Esophagus muscularis mucosa (tissue), 3 donors: ENCODE measurements at regions not wholly inside any gene's neighbourhood (a gene's known extent, or its start where the extent isn't known, plus 50 kb on each side); places are given as distances from the start of the nearest gene placed in this dataset.

Experiments
- POLR2A ChIP-seq: fragments of 450-650 bp; IDR thresholded peaks from one replicate; pipeline ENCODE4 v1.6.1; 2017; ENCODE audit warnings: antibody characterized with exemption, moderate library complexity, mild to moderate bottlenecking, low read depth
- TF ChIP-seq, protein P1 (sequence below), 3 experiments: fragments of 200-600 bp in 2 of 3; fragments of 450-650 bp in 1 of 3; sonication (generic) in 2 of 3; IDR thresholded peaks; one replicate each; pipeline ENCODE4 v1.5.1; 2017 to 2019; ENCODE audit warnings: antibody characterized with exemption in 3 of 3, mild to moderate bottlenecking in 2 of 3, moderate library complexity in 1 of 3

DNA sequence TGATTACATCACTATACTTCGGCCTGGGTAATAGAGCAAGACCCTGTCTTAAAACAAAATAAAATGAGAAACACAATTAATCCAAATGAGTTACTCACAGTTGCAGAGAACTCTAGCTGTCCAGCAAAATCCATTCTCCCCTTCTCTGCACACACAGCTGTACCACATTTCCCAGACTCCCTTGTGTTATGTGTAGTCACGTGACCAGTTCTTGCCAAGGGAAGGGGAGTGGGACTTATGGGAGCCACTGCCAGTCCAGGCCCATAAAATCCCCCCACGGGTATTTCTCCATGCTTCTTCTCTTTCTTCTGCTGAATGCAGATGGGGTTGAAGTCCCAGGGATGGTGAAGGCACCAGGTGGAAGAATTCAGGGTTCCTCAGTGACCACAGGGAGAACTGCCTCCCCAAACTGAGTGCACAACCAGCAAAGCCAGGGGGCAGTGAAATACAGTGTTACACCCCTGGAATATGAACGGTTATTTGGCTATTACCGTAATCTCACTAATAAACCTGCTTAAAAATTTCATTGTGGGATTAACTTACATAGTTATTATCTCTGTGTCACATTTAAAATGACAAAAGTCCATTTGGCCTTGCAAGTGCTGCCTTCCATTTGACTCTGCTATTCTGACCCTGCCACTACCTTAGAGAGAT, 85.6 kb upstream of the FMN2 start:
- no peak for TF ChIP-seq POLR2A
- TF ChIP-seq, protein P1, sequence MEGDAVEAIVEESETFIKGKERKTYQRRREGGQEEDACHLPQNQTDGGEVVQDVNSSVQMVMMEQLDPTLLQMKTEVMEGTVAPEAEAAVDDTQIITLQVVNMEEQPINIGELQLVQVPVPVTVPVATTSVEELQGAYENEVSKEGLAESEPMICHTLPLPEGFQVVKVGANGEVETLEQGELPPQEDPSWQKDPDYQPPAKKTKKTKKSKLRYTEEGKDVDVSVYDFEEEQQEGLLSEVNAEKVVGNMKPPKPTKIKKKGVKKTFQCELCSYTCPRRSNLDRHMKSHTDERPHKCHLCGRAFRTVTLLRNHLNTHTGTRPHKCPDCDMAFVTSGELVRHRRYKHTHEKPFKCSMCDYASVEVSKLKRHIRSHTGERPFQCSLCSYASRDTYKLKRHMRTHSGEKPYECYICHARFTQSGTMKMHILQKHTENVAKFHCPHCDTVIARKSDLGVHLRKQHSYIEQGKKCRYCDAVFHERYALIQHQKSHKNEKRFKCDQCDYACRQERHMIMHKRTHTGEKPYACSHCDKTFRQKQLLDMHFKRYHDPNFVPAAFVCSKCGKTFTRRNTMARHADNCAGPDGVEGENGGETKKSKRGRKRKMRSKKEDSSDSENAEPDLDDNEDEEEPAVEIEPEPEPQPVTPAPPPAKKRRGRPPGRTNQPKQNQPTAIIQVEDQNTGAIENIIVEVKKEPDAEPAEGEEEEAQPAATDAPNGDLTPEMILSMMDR (IDR thresholded peaks at IDR 0.05), result no peak
